ENCODE measurements at regions not wholly inside any gene's neighbourhood (a gene's known extent, or its start where the extent isn't known, plus 50 kb on each side); places are given as distances from the start of the nearest gene placed in this dataset.
"Not testable (repeated sequence)": the region's sequence is repeated elsewhere in the genome, so short reads cannot be mapped to it uniquely, and the experiment has no call there.

GRCh38 chr3:153549686-153550085 is 387.7 kb downstream of the RAP2B start:
- H3K4me3 ChIP-seq (ENCODE audit: low read length in 2 of 2); H3K9me3 Mint-ChIP-seq; H3K9me3 ChIP-seq (ENCODE audit: control insufficient read depth in 1 of 2, low read length in 2 of 2); H3K4me1 Mint-ChIP-seq; H3K27me3 Mint-ChIP-seq; H3K27ac ChIP-seq (ENCODE audit: low read depth, low read length); DNase-seq; POLR2A ChIA-PET (ENCODE audit: partially characterized antibody); intact Hi-C loops (cut with micrococcal nuclease); H3K36me3 ChIP-seq (ENCODE audit: insufficient read depth, low read length); H3K4me1 ChIP-seq (ENCODE audit: insufficient read depth, low read length); H3K27me3 ChIP-seq (ENCODE audit: insufficient read depth, low read length); H3K36me3 Mint-ChIP-seq; H3K27ac Mint-ChIP-seq; H3K4me3 Mint-ChIP-seq: not testable (repeated sequence)
- CTCF ChIA-PET (ENCODE audit: partially characterized antibody) = interaction anchor here (0.7 kb wide), 1 partner anchor 385 kb away, joined by 3 read pairs; no protein-coding TSS in a partner anchor

DNA sequence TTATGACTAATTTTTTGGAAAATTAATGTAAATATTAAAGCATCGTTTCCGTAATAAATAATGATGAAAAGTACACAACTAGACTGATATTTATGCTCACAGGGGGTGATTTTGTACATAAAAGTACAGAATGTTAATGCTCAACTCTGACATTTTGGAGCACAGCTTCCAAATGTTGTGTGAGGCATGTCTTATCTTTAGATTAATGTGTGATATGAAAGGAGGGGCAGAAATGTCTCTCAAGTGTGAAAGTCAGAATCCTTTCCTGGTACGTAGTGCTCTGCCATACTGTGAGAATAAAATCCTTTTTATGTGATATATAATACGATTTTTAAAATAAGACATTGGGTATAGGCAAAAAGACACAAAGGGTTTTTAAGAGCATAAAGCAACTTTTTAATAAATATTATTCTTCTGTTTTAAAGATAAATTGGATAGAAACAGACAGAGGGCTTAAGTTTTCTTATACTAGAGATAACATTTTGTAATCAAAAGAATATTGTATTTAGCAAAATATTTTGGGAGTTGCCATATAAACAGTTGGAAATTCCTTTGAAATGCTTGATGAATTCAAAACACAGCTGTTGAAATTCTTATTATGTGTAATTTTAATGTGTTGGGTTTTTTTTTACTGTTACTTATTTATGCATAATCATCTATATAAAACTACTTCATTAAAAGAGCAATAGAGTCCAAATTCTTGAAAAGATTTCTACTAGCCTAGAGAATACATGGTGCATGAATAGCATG is 389.7 kb downstream of the RAP2B start:
- intact Hi-C loops (cut with micrococcal nuclease) = no loop called here

DNA sequence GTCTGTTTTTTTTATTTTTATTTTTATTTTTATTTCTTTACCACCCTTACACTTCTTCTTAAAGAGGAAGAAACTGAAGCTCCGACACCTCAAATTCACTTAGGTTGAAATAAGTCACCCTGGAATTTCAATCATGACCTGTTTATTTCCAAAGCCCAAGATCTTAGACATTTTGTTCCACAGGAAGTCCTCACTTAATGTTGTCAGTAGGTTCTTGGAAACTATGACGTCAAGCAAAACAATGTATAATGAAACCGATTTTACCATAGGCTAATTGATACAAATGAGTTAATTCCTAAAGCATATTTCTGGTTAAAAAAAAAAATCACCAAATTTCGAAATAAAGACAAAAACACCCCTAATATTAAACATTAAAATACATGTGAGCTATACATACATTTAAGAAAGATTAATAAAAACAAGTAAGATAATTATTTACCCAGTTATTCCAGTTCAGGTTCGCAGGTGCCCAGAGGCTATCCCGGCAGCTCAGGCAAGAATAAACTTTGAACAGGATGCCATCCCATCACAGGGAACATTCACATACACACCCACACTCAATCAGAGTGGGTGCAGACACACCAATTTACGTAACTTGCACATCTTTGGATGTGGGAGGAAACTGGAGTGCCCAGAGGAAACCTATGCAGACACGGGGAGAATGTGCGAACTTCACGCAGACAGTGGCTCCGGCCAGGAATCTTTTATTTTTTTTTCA is 391.0 kb downstream of the RAP2B start:
- Histone ChIP-seq H3K4me1 (ENCODE audit: insufficient read depth, low read length) (no peaks in the 10 kb centered on the region), H3K27ac (ENCODE audit: low read depth, low read length) (no peak overlapping the region), H3K9me3 (ENCODE audit: control insufficient read depth in 1 of 2, low read length in 2 of 2) (no peaks in the 10 kb centered on the region), H3K4me3 (ENCODE audit: low read length in 2 of 2) (no peak overlapping the region), H3K27me3 (ENCODE audit: insufficient read depth, low read length) (no peaks in the 10 kb centered on the region), H3K36me3 (ENCODE audit: insufficient read depth, low read length) (no peaks in the 10 kb centered on the region)
- Mint-ChIP-seq H3K27ac (peak overlapping the region in 3 of 7 donors; percentile 32 to 77 (median 52)), H3K4me1 (peaks cover 0 to 8% (median 3%) of the 10 kb centered on the region in 4 donors), H3K27me3 (no peaks in the 10 kb centered on the region), H3K4me3 (peak overlapping the region in 2 of 8 donors; percentile 29 to 54), H3K36me3 (peaks cover 2% of the 10 kb centered on the region in 2 donors), H3K9me3 (peaks cover 0 to 11% (median 5%) of the 10 kb centered on the region in 8 donors)
- CTCF ChIA-PET (ENCODE audit: partially characterized antibody) = no interaction called here
- POLR2A ChIA-PET (ENCODE audit: partially characterized antibody) = no interaction called here
- peak in 3 of 5 donors; percentile 1 to 11 (median 3) for DNase-seq
- intact Hi-C loops (cut with micrococcal nuclease) = no loop called here

More for the DNA sequence above, 389.7 kb downstream of the RAP2B start:
- Mint-ChIP-seq H3K27ac (no peak overlapping the region), H3K4me3 (no peak overlapping the region), H3K9me3 (peaks cover 0 to under 1% (median 0%) of the 10 kb centered on the region in 8 donors), H3K27me3 (no peaks in the 10 kb centered on the region), H3K36me3 (no peaks in the 10 kb centered on the region), H3K4me1 (peaks cover 0 to 8% (median 3%) of the 10 kb centered on the region in 4 donors)
- H3K27ac ChIP-seq (ENCODE audit: low read depth, low read length) = no peak overlapping the region
- POLR2A ChIA-PET (ENCODE audit: partially characterized antibody) = no interaction called here
- H3K4me1 ChIP-seq (ENCODE audit: insufficient read depth, low read length) = no peaks in the 10 kb centered on the region
- no peaks in the 10 kb centered on the region for H3K9me3 ChIP-seq (ENCODE audit: control insufficient read depth in 1 of 2, low read length in 2 of 2)
- H3K36me3 ChIP-seq (ENCODE audit: insufficient read depth, low read length) = no peaks in the 10 kb centered on the region
- H3K4me3 ChIP-seq (ENCODE audit: low read length in 2 of 2) = no peak overlapping the region
- CTCF ChIA-PET (ENCODE audit: partially characterized antibody) = no interaction called here
- no peaks in the 10 kb centered on the region for H3K27me3 ChIP-seq (ENCODE audit: insufficient read depth, low read length)
- DNase-seq = no peak

DNA sequence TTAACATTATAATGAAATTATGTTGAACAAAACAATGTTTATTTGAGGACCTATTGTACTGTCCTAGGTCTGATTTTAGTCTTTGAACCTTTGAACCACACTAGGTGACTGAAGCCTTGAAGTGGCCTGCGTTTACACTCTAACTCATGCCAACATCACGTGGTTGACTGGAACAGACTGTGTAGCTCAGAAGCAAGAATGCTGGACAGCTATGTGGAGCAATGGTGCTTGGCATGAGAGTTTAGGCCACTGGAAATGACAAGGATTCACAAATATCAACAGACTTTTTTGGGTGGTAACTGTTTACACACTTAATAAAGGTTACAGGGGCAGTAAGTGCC is 391.5 kb downstream of the RAP2B start:
- Mint-ChIP-seq H3K27me3 (no peaks in the 10 kb centered on the region), H3K27ac (no peak overlapping the region), H3K4me3 (no peak overlapping the region), H3K9me3 (peaks cover 0 to 16% (median 10%) of the 10 kb centered on the region in 8 donors), H3K36me3 (peaks cover 5 to 7% of the 10 kb centered on the region in 2 donors), H3K4me1 (peaks cover 0 to 8% (median 3%) of the 10 kb centered on the region in 4 donors)
- Histone ChIP-seq H3K4me3 (ENCODE audit: low read length in 2 of 2) (no peak overlapping the region), H3K27ac (ENCODE audit: low read depth, low read length) (no peak overlapping the region), H3K4me1 (ENCODE audit: insufficient read depth, low read length) (no peaks in the 10 kb centered on the region), H3K36me3 (ENCODE audit: insufficient read depth, low read length) (no peaks in the 10 kb centered on the region), H3K27me3 (ENCODE audit: insufficient read depth, low read length) (no peaks in the 10 kb centered on the region), H3K9me3 (ENCODE audit: control insufficient read depth in 1 of 2, low read length in 2 of 2) (no peaks in the 10 kb centered on the region)
- intact Hi-C loops (cut with micrococcal nuclease) = no loop called here
- CTCF ChIA-PET (ENCODE audit: partially characterized antibody) = no interaction called here
- POLR2A ChIA-PET (ENCODE audit: partially characterized antibody) = no interaction called here
- DNase-seq = no peak

DNA sequence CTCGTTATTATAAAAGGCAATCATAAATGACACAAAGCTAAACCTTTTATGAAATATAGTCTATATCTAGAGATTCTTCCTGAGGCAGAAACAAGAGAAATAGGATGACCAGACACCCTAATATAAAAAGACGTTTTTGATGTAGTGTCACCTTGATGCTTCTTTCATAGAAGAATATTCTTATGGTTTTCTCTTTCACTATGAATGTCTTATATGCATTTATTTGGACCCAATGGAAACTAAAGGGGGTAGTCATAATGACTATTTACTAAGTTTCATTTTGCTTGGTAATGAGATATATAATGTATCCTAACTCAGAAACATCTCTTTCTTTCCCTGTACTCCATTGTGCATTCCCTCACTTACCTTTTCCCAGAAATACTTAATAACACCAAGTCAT is 393.9 kb downstream of the RAP2B start:
- peaks cover 3 to 35% (median 27%) of the 10 kb centered on the region in 8 donors for H3K9me3 Mint-ChIP-seq
- intact Hi-C loops (cut with micrococcal nuclease) = no loop called here
- H3K4me1 Mint-ChIP-seq = peaks cover 0 to 8% (median 3%) of the 10 kb centered on the region in 4 donors
- ChIA-PET POLR2A (ENCODE audit: partially characterized antibody) (no interaction called here), CTCF (ENCODE audit: partially characterized antibody) (interaction anchor here (0.9 kb wide), 1 partner anchor 39 kb away, joined by 3 read pairs; no protein-coding TSS in a partner anchor)
- Histone ChIP-seq H3K9me3 (ENCODE audit: control insufficient read depth in 1 of 2, low read length in 2 of 2) (no peaks in the 10 kb centered on the region), H3K27ac (ENCODE audit: low read depth, low read length) (no peak overlapping the region), H3K4me1 (ENCODE audit: insufficient read depth, low read length) (no peaks in the 10 kb centered on the region), H3K36me3 (ENCODE audit: insufficient read depth, low read length) (no peaks in the 10 kb centered on the region), H3K4me3 (ENCODE audit: low read length in 2 of 2) (no peak overlapping the region), H3K27me3 (ENCODE audit: insufficient read depth, low read length) (no peaks in the 10 kb centered on the region)
- DNase-seq = no peak
- no peak overlapping the region for H3K27ac Mint-ChIP-seq
- H3K36me3 Mint-ChIP-seq = peaks cover 14 to 17% of the 10 kb centered on the region in 2 donors
- no peak overlapping the region for H3K4me3 Mint-ChIP-seq
- H3K27me3 Mint-ChIP-seq = no peaks in the 10 kb centered on the region

GRCh38 chr3:153559366-153559765 is 397.3 kb downstream of the RAP2B start:
- H3K36me3 Mint-ChIP-seq = peaks cover 21 to 30% of the 10 kb centered on the region in 2 donors
- H3K27ac Mint-ChIP-seq; H3K4me3 Mint-ChIP-seq; H3K4me1 Mint-ChIP-seq; intact Hi-C loops (cut with micrococcal nuclease); H3K4me3 ChIP-seq (ENCODE audit: low read length in 2 of 2); H3K27me3 ChIP-seq (ENCODE audit: insufficient read depth, low read length); CTCF ChIA-PET (ENCODE audit: partially characterized antibody); H3K27ac ChIP-seq (ENCODE audit: low read depth, low read length); H3K4me1 ChIP-seq (ENCODE audit: insufficient read depth, low read length); H3K27me3 Mint-ChIP-seq; H3K36me3 ChIP-seq (ENCODE audit: insufficient read depth, low read length); POLR2A ChIA-PET (ENCODE audit: partially characterized antibody); H3K9me3 ChIP-seq (ENCODE audit: control insufficient read depth in 1 of 2, low read length in 2 of 2); DNase-seq: not testable (repeated sequence)
- peaks cover 12 to 67% (median 54%) of the 10 kb centered on the region in 8 donors for H3K9me3 Mint-ChIP-seq

DNA sequence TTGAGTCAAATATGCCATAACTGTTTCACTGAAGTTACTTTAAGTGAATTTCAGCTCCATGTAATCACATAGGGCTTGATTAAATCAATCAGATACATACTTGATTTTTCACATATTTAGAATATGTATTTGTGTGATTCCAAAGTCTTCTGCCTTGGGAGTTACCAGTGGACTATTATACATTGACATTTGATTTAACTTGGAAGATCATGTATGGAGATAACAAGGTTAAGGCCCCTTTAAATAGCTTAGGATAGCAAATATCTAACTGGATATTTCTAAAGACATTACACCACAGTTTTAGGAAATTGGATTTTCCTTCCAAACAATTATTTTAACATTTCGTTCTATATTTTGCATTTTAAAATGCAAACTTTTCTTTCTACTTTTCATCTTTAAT is 405.0 kb downstream of the RAP2B start:
- no peak for DNase-seq
- intact Hi-C loops (cut with micrococcal nuclease) = no loop called here
- Mint-ChIP-seq H3K9me3 (peaks cover 2 to 45% (median 29%) of the 10 kb centered on the region in 8 donors), H3K4me3 (no peak overlapping the region), H3K36me3 (peaks cover 10 to 12% of the 10 kb centered on the region in 2 donors), H3K27me3 (no peaks in the 10 kb centered on the region), H3K4me1 (no peaks in the 10 kb centered on the region), H3K27ac (peak overlapping the region in 1 of 7 donors; percentile 16)
- H3K4me1 ChIP-seq (ENCODE audit: insufficient read depth, low read length) = no peaks in the 10 kb centered on the region
- CTCF ChIA-PET (ENCODE audit: partially characterized antibody) = no interaction called here
- no peak overlapping the region for H3K27ac ChIP-seq (ENCODE audit: low read depth, low read length)
- POLR2A ChIA-PET (ENCODE audit: partially characterized antibody) = no interaction called here
- no peaks in the 10 kb centered on the region for H3K27me3 ChIP-seq (ENCODE audit: insufficient read depth, low read length)
- H3K4me3 ChIP-seq (ENCODE audit: low read length in 2 of 2) = no peak overlapping the region
- H3K36me3 ChIP-seq (ENCODE audit: insufficient read depth, low read length) = no peaks in the 10 kb centered on the region
- peaks cover 4 to 7% of the 10 kb centered on the region in 2 donors for H3K9me3 ChIP-seq (ENCODE audit: control insufficient read depth in 1 of 2, low read length in 2 of 2)

Data from CD4-positive, alpha-beta memory T cell (primary cell).